Fibroblast of skin of back (primary cell): ENCODE measurements at regions not wholly inside any gene's neighbourhood (a gene's known extent, or its start where the extent isn't known, plus 50 kb on each side); places are given as distances from the start of the nearest gene placed in this dataset.
"Not testable (repeated sequence)": the region's sequence is repeated elsewhere in the genome, so short reads cannot be mapped to it uniquely, and the experiment has no call there.

Experiments
- DNase-seq: peaks from one replicate; pipeline ENCODE4 v3.0.0-alpha.2; 2013

DNA sequence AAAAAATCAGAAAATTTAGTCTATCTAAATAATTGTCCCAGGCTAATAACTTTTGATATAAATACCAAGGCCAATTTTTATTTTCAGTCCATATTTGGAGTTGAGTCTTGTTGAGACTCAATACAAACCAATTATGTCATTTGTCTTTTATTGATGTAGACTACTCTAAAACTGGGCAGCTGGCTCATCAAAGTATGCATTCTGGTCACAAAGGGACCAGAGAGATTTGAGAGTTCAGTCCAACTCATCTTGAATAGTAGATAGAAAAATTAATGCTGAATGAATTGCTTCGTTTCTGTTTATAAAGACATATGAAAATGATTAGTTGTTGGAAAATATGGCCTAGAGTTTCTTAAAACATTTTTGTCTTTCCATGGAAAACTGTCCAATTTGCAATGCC, 412.5 kb upstream of the KLHL4 start:
- no peak for DNase-seq

DNA sequence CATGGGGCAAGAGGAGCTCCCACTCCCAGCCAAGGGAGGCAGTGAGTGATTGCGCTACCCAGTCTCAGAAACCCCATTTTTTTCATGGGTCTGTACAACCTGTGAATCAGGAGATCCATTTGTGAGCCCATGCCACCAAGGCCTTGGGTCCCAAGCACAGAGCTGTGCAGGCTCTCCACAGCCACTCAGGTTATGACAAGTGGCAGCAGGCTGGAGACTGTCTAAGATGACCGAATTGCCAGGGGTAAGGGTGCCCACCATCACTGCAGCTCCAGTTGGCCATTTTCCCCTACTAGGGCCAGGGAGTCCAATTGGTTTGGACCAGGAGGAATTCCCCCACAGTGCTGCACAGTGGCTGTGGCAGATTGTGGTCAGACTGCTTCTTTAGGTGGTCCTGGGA, 407.5 kb upstream of the KLHL4 start:
- DNase-seq, result no peak

DNA sequence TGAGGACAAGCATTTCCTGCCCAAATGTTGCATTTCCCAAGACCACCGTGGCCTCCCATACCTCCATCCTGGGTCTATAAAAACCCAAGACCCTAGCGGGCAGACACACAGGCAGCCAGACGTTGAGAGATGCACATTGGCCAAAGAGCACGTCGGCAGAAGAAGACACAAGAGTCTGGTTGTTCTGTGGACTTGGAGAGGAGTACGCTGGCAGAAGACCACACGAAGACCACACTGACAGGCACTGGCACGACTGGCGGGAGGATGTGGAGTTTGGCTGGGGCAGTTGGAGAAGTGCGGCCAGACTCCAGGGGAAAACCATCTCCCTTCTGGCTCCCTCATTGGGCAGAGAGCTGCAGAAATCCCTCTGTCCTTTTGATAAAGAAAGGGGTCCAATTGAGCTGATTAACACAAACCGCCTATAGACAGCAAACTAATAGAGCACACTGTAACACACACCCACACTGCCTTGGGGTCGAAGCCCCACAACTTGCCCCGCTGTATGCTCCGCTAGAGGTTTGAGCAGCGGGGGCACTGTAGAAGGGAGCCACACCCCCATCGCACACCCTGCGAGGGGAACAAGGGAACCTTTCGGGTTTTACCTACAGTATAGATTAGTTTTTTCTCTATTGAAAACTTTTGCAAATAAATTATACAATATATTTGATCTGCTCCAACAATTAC, 376.7 kb upstream of the KLHL4 start:
- no peak for DNase-seq

DNA sequence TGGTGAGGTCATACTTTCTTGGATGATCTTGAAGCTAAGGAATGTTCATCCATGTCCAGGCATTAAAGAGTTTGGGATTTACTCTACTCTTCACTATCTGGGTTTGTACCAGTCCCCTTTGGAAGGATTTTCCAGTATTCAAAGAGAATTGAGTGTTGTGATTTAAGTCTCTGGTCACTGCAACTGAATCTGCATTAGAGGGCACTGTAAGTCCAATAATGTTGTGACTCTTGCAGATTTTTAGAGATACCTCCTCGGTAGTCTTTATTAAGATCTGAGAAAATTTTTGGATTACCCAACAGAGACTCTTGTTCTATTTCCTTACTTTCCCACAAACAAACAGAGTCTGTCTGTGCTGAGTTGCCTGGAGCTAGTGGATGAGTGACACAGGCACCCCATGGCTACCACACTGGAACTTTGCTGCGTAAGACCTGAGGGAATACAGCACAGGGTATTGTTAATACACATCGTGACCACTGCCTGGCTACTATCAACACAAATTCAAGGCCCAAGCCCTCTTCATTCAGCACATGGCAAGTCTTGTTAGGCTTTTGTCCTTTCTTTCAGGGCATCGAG, 357.1 kb upstream of the KLHL4 start:
- DNase-seq, result no peak

DNA sequence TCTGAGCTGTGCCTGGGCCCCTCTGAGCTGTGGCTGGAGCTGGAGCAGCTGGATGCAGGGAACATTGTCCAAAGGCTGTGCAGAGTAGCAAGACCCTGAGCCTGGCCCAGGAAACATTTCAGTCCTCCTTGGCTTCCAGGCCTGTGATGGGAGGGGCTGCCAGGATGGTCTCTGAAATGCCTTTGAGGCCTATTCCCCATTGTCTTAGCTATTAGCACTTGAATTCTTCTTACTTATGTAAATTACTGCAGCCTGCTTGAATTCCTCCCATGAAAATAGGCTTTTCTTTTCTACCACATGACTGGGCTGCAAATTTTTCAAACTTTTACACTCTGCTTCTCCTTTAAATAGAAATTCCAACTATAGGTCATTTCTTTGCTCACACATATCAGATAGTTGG, 349.8 kb upstream of the KLHL4 start:
- DNase-seq, result no peak

DNA sequence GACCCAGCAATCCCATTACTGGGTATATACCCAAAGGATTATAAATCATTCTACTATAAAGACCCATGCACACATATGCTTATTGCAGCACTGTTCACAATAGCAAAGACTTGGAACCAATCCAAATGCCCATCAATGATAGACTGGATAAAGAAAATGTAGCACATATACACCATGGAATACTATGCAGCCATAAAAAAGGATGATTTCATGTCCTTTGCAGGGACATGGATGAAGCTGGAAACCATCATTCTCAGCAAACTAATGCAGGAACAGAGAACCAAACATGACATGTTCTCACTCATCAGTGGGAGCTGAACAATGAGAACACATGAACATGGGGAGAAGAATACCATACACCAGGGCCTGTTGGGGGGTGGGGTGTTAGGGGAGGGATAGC, 339.6 kb upstream of the KLHL4 start:
- not testable (repeated sequence) for DNase-seq
